ENCODE measurements at regions not wholly inside any gene's neighbourhood (a gene's known extent, or its start where the extent isn't known, plus 50 kb on each side); places are given as distances from the start of the nearest gene placed in this dataset.

DNA sequence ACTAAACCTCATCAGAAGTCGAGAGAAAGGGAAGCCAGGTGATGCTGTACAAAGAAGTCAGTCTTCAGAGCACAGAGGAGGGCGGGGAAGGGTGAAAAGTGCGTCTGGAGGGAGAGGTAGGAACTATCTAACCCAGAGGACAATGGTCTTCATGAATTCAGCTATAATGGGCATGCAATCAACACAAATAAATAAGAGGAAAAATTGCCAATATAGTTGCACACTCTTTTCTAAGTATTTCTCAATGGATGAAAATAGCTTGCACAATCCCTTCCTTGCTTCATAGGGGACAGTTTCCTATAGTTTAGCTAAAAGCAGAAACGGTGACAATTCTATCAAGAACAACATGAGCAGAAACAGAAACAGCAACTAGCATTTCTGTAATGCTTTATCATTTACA lies 931.2 kb downstream of the AACS start:
- Histone ChIP-seq H2BK120ac (ENCODE audit: low read depth, low read length, poor library complexity, severe bottlenecking) (no peak overlapping the region), H4K91ac (ENCODE audit: insufficient read length, low read depth, low read length) (no peak overlapping the region), H2BK20ac (ENCODE audit: low read depth, low read length, poor library complexity, severe bottlenecking) (no peak overlapping the region), H3K14ac (ENCODE audit: insufficient read depth, low read length) (no peak overlapping the region), H3K23me2 (ENCODE audit: insufficient read length, low read depth, low read length, poor library complexity, severe bottlenecking) (no peaks in the 10 kb centered on the region), H3K4me2 (ENCODE audit: insufficient read depth, insufficient read length, low read length) (no peak overlapping the region), H2BK12ac (ENCODE audit: insufficient read length, low read depth, low read length) (no peak overlapping the region), H3K23ac (ENCODE audit: insufficient read length, low read depth, low read length) (no peak overlapping the region), H2AFZ (ENCODE audit: low read length) (no peak overlapping the region), H4K20me1 (ENCODE audit: control insufficient read depth, insufficient read depth, insufficient read length) (no peaks in the 10 kb centered on the region), H2AK5ac (ENCODE audit: insufficient read length, low read length) (no peak overlapping the region), H3K9ac (ENCODE audit: extremely low read depth, insufficient read length, low read length) (no peak overlapping the region), H3K56ac (ENCODE audit: insufficient read length, low read depth, low read length) (no peak overlapping the region), H3K4me1 (ENCODE audit: insufficient read depth, low read length) (no peaks in the 10 kb centered on the region), H3K79me2 (ENCODE audit: insufficient read depth, low read length) (no peaks in the 10 kb centered on the region), H3K27ac (ENCODE audit: insufficient read length, low read depth, low read length) (no peak overlapping the region), H2BK5ac (ENCODE audit: insufficient read length, low read length) (no peak overlapping the region), H3T11ph (ENCODE audit: low read length) (no peak overlapping the region), H2BK15ac (ENCODE audit: low read depth, low read length) (no peak overlapping the region), H3K9me3 (ENCODE audit: control insufficient read depth, low read depth, low read length) (no peaks in the 10 kb centered on the region), H3K27me3 (ENCODE audit: insufficient read depth, low read length) (no peaks in the 10 kb centered on the region), H3K18ac (ENCODE audit: insufficient read length, low read depth, low read length) (no peak overlapping the region), H3K4ac (ENCODE audit: low read depth, low read length) (no peak overlapping the region), H4K5ac (ENCODE audit: insufficient read length, low read depth, low read length) (no peak overlapping the region), H3K79me1 (ENCODE audit: insufficient read depth, low read depth, low read length, poor library complexity, severe bottlenecking) (no peaks in the 10 kb centered on the region), H4K8ac (replicated peaks; ENCODE audit: insufficient read length, low read depth, low read length) (no peak overlapping the region)
- no peak overlapping the region for H3K4me3 Mint-ChIP-seq
- no CpG with 5 or more reads among the region's 4 CpGs for WGBS (ENCODE audit: extremely low coverage, insufficient read length, low lambda C conversion rate)
- no peak overlapping the region for H3K27ac Mint-ChIP-seq
- H3K4me1 Mint-ChIP-seq = peaks cover 2 to 3% of the 10 kb centered on the region in 2 experiments; a peak in 2 of 4 replicates
- DNase-seq = no peak
- TF ChIP-seq, protein P1, sequence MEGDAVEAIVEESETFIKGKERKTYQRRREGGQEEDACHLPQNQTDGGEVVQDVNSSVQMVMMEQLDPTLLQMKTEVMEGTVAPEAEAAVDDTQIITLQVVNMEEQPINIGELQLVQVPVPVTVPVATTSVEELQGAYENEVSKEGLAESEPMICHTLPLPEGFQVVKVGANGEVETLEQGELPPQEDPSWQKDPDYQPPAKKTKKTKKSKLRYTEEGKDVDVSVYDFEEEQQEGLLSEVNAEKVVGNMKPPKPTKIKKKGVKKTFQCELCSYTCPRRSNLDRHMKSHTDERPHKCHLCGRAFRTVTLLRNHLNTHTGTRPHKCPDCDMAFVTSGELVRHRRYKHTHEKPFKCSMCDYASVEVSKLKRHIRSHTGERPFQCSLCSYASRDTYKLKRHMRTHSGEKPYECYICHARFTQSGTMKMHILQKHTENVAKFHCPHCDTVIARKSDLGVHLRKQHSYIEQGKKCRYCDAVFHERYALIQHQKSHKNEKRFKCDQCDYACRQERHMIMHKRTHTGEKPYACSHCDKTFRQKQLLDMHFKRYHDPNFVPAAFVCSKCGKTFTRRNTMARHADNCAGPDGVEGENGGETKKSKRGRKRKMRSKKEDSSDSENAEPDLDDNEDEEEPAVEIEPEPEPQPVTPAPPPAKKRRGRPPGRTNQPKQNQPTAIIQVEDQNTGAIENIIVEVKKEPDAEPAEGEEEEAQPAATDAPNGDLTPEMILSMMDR (conservative IDR thresholded peaks at IDR 0.05) = no peak
- H3K27me3 Mint-ChIP-seq (ENCODE audit: low read depth) = peaks cover 1% of the 10 kb centered on the region; the same call in 1 of the 2 replicates
- peaks cover 0 to 6% of the 10 kb centered on the region in 2 experiments; a peak in 2 of 5 replicates for H3K9me3 Mint-ChIP-seq
- 0 out of 7 replicates have a peak, but pooled peaks cover 0 to 5% (median 0%) of the 10 kb centered on the region in 3 experiments for H3K36me3 Mint-ChIP-seq (ENCODE audit: insufficient read depth in 1 of 3, low read depth in 3 of 3)

All from H9 (cell line).